ENCODE measurements at regions not wholly inside any gene's neighbourhood (a gene's known extent, or its start where the extent isn't known, plus 50 kb on each side); places are given as distances from the start of the nearest gene placed in this dataset.
A peak's percentile ranks its signal among the peaks of the same experiment; 100 is the strongest.

DNA sequence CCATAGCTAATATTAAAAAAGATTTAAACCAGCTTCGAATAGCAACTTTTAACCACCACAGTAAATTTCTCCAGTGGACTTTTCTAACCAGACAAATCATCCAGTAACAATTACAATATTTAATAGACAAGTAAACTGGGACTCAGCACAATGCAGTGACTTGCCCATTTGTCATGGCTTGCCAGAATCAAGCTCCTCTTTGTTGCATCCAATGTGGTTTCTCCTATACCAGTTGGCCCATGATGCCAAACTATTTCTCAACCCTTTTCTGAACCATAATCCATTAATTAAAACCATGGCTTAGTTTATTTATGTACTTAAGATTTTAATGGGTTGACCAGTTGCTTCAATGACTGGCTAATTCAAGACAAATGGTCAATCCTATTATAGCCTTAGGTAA, 64.4 kb downstream of the DIO2 start:
- H3K27me3 Mint-ChIP-seq: no peaks in the 10 kb centered on the region
- ATAC-seq (replicated peaks) (no peak), DNase-seq (no peak)
- no peaks in the 10 kb centered on the region for H3K4me1 Mint-ChIP-seq
- no peak overlapping the region for H3K27ac Mint-ChIP-seq
- H3K4me3 Mint-ChIP-seq: no peak overlapping the region
- H3K36me3 Mint-ChIP-seq: no peaks in the 10 kb centered on the region
- peaks cover 6 to 12% of the 10 kb centered on the region in 2 donors for H3K9me3 Mint-ChIP-seq

DNA sequence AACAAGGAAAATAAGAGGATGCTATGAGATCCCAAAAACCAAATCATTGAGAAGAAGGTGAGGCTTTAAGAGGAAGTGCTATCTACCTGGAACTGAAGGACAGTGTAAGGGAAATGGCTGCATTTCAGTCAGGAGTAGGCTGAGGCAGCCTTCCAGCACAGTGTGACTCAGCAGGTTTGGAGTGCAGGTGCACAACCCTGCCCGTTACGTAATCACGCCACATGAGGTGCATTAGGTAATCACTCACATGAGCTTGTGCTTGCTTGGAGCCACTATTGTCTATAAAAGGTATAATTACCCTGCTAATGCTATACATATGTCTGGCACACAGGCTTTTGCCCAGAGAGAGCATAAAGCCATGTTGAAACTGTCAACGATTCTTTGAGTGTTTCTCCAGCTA, 74.9 kb downstream of the DIO2 start:
- Mint-ChIP-seq H3K27ac (no peak overlapping the region), H3K4me1 (no peaks in the 10 kb centered on the region), H3K27me3 (no peaks in the 10 kb centered on the region), H3K4me3 (no peak overlapping the region), H3K36me3 (no peaks in the 10 kb centered on the region), H3K9me3 (peaks cover 12 to 18% of the 10 kb centered on the region in 2 donors)
- no peak for DNase-seq
- ATAC-seq (replicated peaks): no peak

DNA sequence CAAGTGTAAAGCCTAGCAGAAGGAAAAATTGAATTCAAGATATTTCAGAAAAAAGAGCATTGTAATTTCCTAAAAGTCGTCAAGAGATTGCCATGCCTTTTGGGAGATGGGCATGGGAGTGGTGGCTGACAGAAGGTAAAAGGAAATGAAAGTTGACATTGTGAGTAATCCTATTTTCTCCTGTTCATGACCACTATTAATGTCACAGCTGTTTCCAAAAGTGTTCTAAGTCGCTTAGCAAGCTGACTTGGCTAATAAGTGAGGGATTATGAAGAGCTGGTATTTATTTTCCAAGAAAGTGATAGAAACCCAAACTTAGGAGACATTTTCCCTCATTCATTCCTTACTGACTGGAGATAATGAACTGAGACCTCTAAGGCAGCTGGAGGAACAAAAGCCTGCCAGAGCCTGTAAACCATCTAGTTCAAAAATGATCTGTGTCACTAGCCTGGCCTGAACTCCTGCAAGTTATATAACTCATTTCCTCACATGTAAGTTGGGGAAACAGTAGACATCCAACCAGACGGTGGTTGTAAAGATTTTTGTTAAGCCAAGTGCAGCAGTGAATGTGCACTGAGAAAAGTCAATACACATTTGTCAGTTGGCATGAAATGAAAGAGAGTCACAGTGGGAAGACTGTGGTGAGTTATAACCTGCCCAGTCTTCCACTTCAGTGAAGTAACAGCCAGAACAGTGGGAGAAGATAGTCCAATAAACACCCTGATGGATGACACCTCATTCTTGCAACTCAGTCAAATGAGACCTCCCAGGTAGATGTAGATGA, 75.8 kb downstream of the DIO2 start:
- no peak overlapping the region for H3K27ac Mint-ChIP-seq
- no peaks in the 10 kb centered on the region for H3K27me3 Mint-ChIP-seq
- H3K4me1 Mint-ChIP-seq: no peaks in the 10 kb centered on the region
- H3K36me3 Mint-ChIP-seq: no peaks in the 10 kb centered on the region
- H3K9me3 Mint-ChIP-seq: peaks cover 10 to 12% of the 10 kb centered on the region in 2 donors
- H3K4me3 Mint-ChIP-seq: no peak overlapping the region
- ATAC-seq (replicated peaks) (no peak), DNase-seq (no peak)

DNA sequence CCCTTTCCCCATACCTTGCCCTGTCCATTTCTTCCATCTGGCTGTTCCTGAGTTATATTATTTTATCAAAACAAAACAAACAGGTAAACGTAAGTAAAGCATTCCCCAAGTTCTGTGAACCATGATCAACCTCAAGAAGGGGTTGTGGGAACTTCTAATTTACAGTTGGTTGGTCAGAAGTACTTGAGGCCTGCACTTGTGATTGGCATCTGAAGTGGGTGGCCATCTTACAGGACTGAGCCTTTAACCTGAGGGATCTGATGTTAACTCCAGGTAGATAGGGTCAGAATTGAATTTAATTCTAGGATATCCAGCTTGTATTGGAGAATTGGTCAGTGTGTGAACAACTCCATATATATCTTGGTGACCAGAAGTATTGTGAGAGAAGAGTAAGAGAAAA, 77.0 kb downstream of the DIO2 start:
- Mint-ChIP-seq H3K4me3 (no peak overlapping the region), H3K36me3 (no peaks in the 10 kb centered on the region), H3K9me3 (peaks cover 9 to 12% of the 10 kb centered on the region in 2 donors), H3K4me1 (no peaks in the 10 kb centered on the region), H3K27me3 (no peaks in the 10 kb centered on the region), H3K27ac (no peak overlapping the region)
- no peak for DNase-seq
- ATAC-seq (replicated peaks): no peak

DNA sequence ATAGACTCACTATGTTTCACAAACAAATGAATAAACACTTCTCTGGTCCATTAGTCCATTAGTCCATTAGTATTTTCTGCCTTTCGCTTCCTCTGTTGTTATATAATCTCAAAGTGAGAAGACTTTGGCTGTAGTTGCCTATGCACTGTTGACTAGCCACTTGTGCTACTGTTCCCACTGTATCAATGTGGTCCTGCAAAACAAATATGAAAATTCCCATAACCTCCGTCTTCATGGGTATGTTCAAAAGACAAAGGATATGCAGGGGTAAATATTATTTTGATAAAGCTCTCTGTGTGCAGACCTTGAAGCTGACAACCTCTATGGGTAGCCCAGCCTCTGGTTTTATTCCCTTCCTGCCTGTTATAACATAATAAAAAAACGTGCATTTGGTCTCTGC, 77.8 kb downstream of the DIO2 start:
- DNase-seq (no peak), ATAC-seq (replicated peaks) (no peak)
- H3K36me3 Mint-ChIP-seq: no peaks in the 10 kb centered on the region
- H3K4me3 Mint-ChIP-seq: no peak overlapping the region
- no peaks in the 10 kb centered on the region for H3K27me3 Mint-ChIP-seq
- H3K4me1 Mint-ChIP-seq: no peaks in the 10 kb centered on the region
- peaks cover 9 to 15% of the 10 kb centered on the region in 2 donors for H3K9me3 Mint-ChIP-seq
- no peak overlapping the region for H3K27ac Mint-ChIP-seq

DNA sequence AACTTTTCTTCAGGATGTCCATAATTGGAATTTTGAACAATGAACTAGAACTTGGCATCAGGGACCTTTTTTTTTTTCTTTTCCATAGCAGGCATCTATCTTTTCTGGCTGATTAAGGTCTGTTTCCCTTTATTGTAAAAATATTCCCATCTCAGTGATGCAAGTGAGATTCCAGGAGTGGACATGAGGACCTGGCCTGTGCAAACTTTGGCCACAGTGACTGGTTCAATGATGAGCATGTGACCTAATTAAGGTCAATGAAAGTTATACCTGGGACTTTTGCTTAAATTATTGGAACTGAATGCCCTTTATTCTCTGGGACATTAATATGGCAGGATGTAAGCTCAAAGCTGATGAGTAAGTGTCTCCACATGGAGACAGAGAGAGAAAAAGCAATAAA, 83.8 kb downstream of the DIO2 start:
- Mint-ChIP-seq H3K36me3 (no peaks in the 10 kb centered on the region), H3K27me3 (no peaks in the 10 kb centered on the region), H3K4me3 (no peak overlapping the region), H3K27ac (no peak overlapping the region), H3K9me3 (peaks cover 4 to 7% of the 10 kb centered on the region in 2 donors), H3K4me1 (no peaks in the 10 kb centered on the region)
- no peak for ATAC-seq (replicated peaks)
- DNase-seq: no peak

DNA sequence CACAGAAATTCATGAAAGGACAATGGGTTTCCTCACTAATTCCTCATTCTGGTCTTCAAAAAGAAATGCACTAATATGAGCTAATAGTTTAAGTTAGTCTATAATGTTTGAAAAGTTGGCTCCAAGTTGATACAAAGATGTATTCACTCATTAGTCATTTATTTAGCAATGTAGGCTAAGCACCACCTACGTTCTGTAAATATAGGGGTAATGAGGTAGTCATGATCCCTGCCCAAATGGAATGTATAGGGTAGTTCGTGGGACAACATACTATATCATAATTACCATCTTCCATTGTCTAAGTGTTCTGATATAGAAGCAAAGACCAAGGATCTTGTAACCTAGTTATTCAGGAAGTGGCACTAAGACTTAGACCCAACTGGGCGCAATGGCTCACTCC, 86.5 kb downstream of the DIO2 start:
- Mint-ChIP-seq H3K27me3 (no peaks in the 10 kb centered on the region), H3K4me1 (no peaks in the 10 kb centered on the region), H3K27ac (no peak overlapping the region), H3K4me3 (no peak overlapping the region), H3K9me3 (peaks cover 10 to 16% of the 10 kb centered on the region in 2 donors), H3K36me3 (no peaks in the 10 kb centered on the region)
- ATAC-seq (replicated peaks) (no peak), DNase-seq (no peak)

DNA sequence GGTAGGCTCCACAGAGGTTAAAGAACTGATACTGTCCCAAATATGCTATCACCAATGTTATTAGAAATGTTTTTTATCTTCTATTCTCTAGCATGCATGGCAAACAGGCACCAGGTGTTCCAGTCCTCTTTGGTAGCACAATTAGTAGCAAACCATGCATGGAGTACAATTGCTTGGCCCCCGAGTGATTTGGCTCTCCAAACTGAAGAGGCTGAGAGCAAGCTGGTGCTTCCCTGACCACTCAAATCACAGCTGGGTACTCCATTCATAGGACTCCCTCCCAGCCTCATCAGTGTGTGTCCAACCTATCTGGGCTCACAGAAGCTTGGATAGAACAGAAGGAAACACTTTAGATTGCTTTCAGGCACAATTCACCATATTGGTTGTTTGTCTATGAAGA, 93.4 kb downstream of the DIO2 start:
- H3K4me1 Mint-ChIP-seq: no peaks in the 10 kb centered on the region

DNA sequence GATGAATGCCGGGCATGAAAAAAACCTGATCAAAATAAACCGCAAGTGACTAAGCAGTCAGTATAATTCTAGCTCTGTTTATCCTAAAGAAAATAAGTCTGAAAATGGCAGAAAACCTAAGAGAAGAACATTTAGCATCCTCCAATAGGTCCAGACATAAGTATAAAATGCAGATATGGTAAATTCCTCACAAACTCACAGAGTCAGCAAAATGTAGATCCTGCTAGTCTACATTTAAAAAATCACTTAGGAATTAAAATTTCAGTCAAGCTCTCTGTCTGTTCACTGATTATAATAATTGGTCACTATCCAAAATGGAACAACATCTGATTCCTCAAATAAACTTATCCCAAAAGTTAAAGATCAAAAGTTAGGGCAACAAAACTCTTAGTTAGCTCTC, 95.1 kb downstream of the DIO2 start:
- DNase-seq: no peak
- Mint-ChIP-seq H3K9me3 (peaks cover 0 to under 1% of the 10 kb centered on the region in 2 donors), H3K36me3 (no peaks in the 10 kb centered on the region), H3K4me3 (no peak overlapping the region), H3K27me3 (no peaks in the 10 kb centered on the region), H3K4me1 (no peaks in the 10 kb centered on the region), H3K27ac (no peak overlapping the region)
- ATAC-seq (replicated peaks): no peak

More for the DNA sequence above, 93.4 kb downstream of the DIO2 start:
- DNase-seq (no peak), ATAC-seq (replicated peaks) (no peak)
- Mint-ChIP-seq H3K27ac (no peak overlapping the region), H3K4me3 (no peak overlapping the region), H3K27me3 (no peaks in the 10 kb centered on the region), H3K9me3 (peaks cover 9 to 10% of the 10 kb centered on the region in 2 donors), H3K36me3 (no peaks in the 10 kb centered on the region)

DNA sequence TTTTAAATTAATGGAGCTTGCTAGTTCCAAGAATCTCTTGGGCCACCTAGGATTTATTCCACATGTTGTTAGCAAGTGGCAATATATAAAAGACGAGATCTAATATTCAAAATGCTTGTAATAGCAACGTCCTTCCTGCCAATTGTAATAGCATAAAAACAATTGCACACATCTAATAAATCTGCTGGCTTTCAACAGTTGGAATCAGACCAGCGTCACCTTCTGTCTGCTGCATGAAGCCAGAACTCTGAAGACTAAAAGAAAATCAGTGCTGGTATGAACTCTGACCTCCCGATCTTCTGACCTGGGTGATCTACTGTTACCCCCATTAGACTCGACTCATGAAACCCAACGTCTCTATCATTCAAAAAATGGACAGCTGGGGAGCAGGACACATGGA, 100.6 kb downstream of the DIO2 start:
- no peak for DNase-seq
- no peaks in the 10 kb centered on the region for H3K27me3 Mint-ChIP-seq
- no peak overlapping the region for H3K4me3 Mint-ChIP-seq
- H3K27ac Mint-ChIP-seq: no peak overlapping the region
- H3K4me1 Mint-ChIP-seq: no peaks in the 10 kb centered on the region
- peaks cover 0 to 7% of the 10 kb centered on the region in 2 donors for H3K9me3 Mint-ChIP-seq
- no peaks in the 10 kb centered on the region for H3K36me3 Mint-ChIP-seq
- ATAC-seq (replicated peaks): no peak

DNA sequence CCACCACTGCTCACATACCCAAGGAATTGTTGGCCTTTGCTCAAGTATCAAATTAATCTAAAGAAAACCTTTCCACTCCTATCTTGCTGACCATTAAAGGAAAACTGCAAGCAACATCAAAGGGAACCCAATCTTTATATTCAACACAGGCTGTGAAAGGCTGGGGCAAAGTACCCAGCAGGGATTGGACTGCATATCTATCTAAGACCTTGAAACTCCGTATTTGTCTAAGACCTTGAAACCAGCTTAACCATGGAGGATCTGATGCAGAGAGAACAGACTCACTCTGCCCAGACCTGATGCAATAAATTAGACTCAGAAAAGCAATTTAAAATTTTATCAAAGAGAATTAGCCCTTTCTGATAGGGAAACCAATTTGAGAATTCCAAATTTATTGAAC, 102.2 kb downstream of the DIO2 start:
- no peaks in the 10 kb centered on the region for H3K27me3 Mint-ChIP-seq
- H3K36me3 Mint-ChIP-seq: no peaks in the 10 kb centered on the region
- H3K4me3 Mint-ChIP-seq: no peak overlapping the region
- ATAC-seq (replicated peaks) (no peak), DNase-seq (no peak)
- H3K27ac Mint-ChIP-seq: no peak overlapping the region
- H3K9me3 Mint-ChIP-seq: peaks cover 0 to 7% of the 10 kb centered on the region in 2 donors
- no peaks in the 10 kb centered on the region for H3K4me1 Mint-ChIP-seq

DNA sequence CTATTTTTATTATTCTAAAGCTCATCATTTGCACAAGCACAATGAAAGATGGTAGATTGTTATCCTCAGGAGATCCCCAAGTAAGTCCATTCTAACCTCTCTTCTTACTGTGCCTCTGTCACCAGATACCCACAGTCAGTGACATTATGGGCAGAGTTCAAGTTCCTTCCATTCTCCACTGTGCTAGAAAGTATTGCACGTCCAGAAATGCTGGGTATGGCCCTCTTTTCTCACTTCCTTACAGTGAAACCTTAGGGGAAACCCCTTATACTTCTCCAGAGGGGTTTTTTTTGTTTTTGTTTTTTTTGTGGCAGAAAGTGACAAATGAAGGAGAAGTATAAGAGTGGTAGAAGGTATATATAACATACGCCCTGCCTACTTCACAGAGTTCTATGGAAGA, 102.9 kb downstream of the DIO2 start:
- Mint-ChIP-seq H3K4me1 (no peaks in the 10 kb centered on the region), H3K9me3 (peaks cover 0 to 7% of the 10 kb centered on the region in 2 donors), H3K4me3 (no peak overlapping the region), H3K27ac (no peak overlapping the region), H3K27me3 (no peaks in the 10 kb centered on the region), H3K36me3 (no peaks in the 10 kb centered on the region)
- ATAC-seq (replicated peaks) (peak; percentile 68 to 79), DNase-seq (no peak)

DNA sequence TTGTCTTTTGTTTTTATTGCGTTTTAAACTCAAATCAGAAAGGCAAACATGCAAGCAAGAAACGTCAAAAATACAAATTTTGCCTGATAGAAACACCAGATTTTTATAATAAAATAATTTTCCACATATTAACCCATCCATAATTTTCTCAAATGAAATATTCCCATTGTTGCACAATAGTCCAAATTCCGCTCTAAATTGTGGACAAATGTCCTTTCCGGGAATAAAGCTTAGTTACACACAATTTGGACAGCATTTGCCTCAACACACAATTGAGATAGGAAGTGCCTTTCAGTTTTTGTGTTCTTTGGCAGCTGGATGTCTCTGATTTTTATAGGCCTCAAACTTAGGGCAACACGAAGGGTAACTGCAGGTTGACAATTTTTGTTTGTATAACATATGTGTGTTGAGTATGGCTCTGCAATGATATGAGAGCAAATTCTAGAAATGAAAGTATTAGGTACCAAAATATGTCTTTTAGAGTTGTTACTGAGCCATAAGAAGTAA, 105.8 kb downstream of the DIO2 start:
- no peak for DNase-seq
- Mint-ChIP-seq H3K4me3 (no peak overlapping the region), H3K4me1 (no peaks in the 10 kb centered on the region), H3K27ac (no peak overlapping the region), H3K36me3 (no peaks in the 10 kb centered on the region), H3K9me3 (peaks cover 0 to 4% of the 10 kb centered on the region in 2 donors), H3K27me3 (no peaks in the 10 kb centered on the region)
- ATAC-seq (replicated peaks): no peak

DNA sequence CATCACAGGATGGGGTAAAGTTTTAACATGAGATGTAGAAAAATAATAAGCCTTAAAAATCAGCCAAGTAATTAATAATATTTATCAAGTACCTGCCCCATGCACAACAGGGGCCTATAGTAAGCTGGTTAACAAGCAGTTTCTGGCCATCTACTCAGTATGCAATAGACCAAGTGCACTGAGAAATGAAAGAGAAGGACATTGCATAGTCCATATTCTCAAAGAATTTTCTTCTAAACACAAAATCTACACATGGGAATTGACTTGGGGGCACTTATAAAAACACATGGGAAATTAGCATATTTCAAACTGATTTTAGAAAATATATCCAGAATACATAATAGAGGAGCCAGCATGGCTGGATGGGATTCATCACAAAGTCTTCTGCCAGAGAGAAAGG, 109.5 kb downstream of the DIO2 start:
- Mint-ChIP-seq H3K36me3 (no peaks in the 10 kb centered on the region), H3K4me1 (no peaks in the 10 kb centered on the region), H3K9me3 (peaks cover 1 to 6% of the 10 kb centered on the region in 2 donors), H3K4me3 (no peak overlapping the region), H3K27me3 (no peaks in the 10 kb centered on the region), H3K27ac (no peak overlapping the region)
- DNase-seq (no peak), ATAC-seq (replicated peaks) (no peak)

DNA sequence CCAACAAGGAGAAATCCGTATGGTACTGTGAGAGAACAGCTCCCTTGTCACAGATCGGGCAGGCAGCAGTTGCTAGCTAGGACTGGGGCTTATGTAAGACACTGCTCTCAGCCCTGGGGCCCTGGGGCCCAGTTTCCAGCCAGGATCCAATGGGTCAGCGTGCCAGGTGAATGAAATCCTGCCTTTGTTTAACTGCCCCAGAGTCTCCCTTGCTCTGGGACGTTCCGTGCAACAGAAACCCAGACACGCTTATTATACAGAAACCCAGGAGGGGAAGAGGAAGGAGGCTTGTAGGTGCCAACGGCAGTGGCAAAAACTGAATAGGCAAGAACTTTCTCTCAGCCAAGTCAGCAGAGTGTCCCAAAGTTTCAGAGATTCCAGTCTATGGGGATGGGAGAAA, 110.6 kb downstream of the DIO2 start:
- no peak overlapping the region for H3K4me3 Mint-ChIP-seq
- DNase-seq: no peak
- H3K27ac Mint-ChIP-seq: no peak overlapping the region
- ATAC-seq (replicated peaks): no peak
- no peaks in the 10 kb centered on the region for H3K4me1 Mint-ChIP-seq
- H3K36me3 Mint-ChIP-seq: no peaks in the 10 kb centered on the region
- H3K9me3 Mint-ChIP-seq: peaks cover 3 to 6% of the 10 kb centered on the region in 2 donors
- no peaks in the 10 kb centered on the region for H3K27me3 Mint-ChIP-seq

Data from stimulated activated naive B cell treated with anti-CD40 and anti-IgM and Interleukin-4, amounts not matched to agents 10 μg/mL and 1 μg/mL and 100 μg/mL, for 72 hours (primary cell).